ENCODE measurements at regions not wholly inside any gene's neighbourhood (a gene's known extent, or its start where the extent isn't known, plus 50 kb on each side); places are given as distances from the start of the nearest gene placed in this dataset.

GRCh38 chr2:126766969-126767296 is 111.0 kb downstream of the GYPC start:
- TF ChIP-seq CTCF (conservative IDR thresholded peaks at IDR 0.05): no peak
- no peak for TF ChIP-seq ZFX (IDR thresholded peaks at IDR 0.05)
- H3K27ac ChIP-seq: no peak overlapping the region

- no peak overlapping the region for H3K27ac ChIP-seq
- TF ChIP-seq CTCF (conservative IDR thresholded peaks at IDR 0.05) (no peak), ZFX (IDR thresholded peaks at IDR 0.05) (no peak)
Measured at GRCh38 chr2:126769118-126769517, 113.2 kb downstream of the GYPC start.

GRCh38 chr2:126770466-126770865 is 114.5 kb downstream of the GYPC start:
- no peak overlapping the region for H3K27ac ChIP-seq
- TF ChIP-seq ZFX (IDR thresholded peaks at IDR 0.05): no peak
- TF ChIP-seq CTCF (conservative IDR thresholded peaks at IDR 0.05): no peak

- H3K27ac ChIP-seq: no peak overlapping the region
- TF ChIP-seq CTCF (conservative IDR thresholded peaks at IDR 0.05) (no peak), ZFX (IDR thresholded peaks at IDR 0.05) (no peak)
Measured at GRCh38 chr2:126771094-126771493, 115.1 kb downstream of the GYPC start.

GRCh38 chr2:126771501-126772195 is 115.7 kb downstream of the GYPC start:
- H3K27ac ChIP-seq: no peak overlapping the region
- TF ChIP-seq CTCF (conservative IDR thresholded peaks at IDR 0.05): no peak
- TF ChIP-seq ZFX (IDR thresholded peaks at IDR 0.05): no peak

GRCh38 chr2:126774290-126774689 is 118.3 kb downstream of the GYPC start:
- TF ChIP-seq CTCF (conservative IDR thresholded peaks at IDR 0.05): no peak
- no peak for TF ChIP-seq ZFX (IDR thresholded peaks at IDR 0.05)
- H3K27ac ChIP-seq: no peak overlapping the region

- no peak overlapping the region for H3K27ac ChIP-seq
Measured at GRCh38 chr2:126774761-126775160, 118.8 kb downstream of the GYPC start.

More at GRCh38 chr2:126774761-126775160, 118.8 kb downstream of the GYPC start:
- no peak for TF ChIP-seq CTCF (conservative IDR thresholded peaks at IDR 0.05)
- TF ChIP-seq ZFX (IDR thresholded peaks at IDR 0.05): no peak

All from C4-2B (cell line).